Neural cell (in vitro differentiated cells): ENCODE measurements at regions not wholly inside any gene's neighbourhood (a gene's known extent, or its start where the extent isn't known, plus 50 kb on each side); places are given as distances from the start of the nearest gene placed in this dataset.

Experiments
- H2AFZ ChIP-seq: fragments of 200-600, 300-800 bp; sonication (generic), shearing (Covaris generic); 2 replicates; pipeline ENCODE4 v1.6.0; 2014; ENCODE audit warnings: low read depth, mild to moderate bottlenecking, antibody characterized with exemption, low read length, moderate library complexity
- H3F3A ChIP-seq: fragments of 200-600 bp; shearing (Covaris generic); 2 replicates; pipeline ENCODE4 v1.6.1; 2016; ENCODE audit warnings: mild to moderate bottlenecking, moderate library complexity, mixed read lengths, antibody characterized with exemption, low read length; ENCODE audit not compliant: insufficient read depth, poor library complexity, severe bottlenecking
- H3K27ac ChIP-seq: fragments of 200-600, 300-800 bp; sonication (generic), shearing (Covaris generic); 2 replicates; pipeline ENCODE4 v1.5.1; 2014; ENCODE audit warnings: mild to moderate bottlenecking, low read length, moderate library complexity
- H3K27me3 ChIP-seq: fragments of 300-800, 200-600 bp; sonication (generic), shearing (Covaris generic); 2 replicates; pipeline ENCODE4 v1.6.0; 2014; ENCODE audit warnings: mild to moderate bottlenecking, low read depth, low read length, moderate library complexity; ENCODE audit not compliant: insufficient read depth
- H3K36me3 ChIP-seq: fragments of 300-800, 200-600 bp; sonication (generic), shearing (Covaris generic); 2 replicates; pipeline ENCODE4 v1.5.1; 2014; ENCODE audit warnings: mild to moderate bottlenecking, antibody characterized with exemption, low read length, moderate library complexity; ENCODE audit not compliant: insufficient read depth
- H3K4me2 ChIP-seq: fragments of 300-800, 200-600 bp; sonication (generic), shearing (Covaris generic); 2 replicates; pipeline ENCODE4 v1.6.0; 2014; ENCODE audit warnings: mild to moderate bottlenecking, low read length
- H3K4me3 ChIP-seq: fragments of 300-800, 200-600 bp; sonication (generic), shearing (Covaris generic); 2 replicates; pipeline ENCODE4 v1.5.1; 2014; ENCODE audit warnings: mild to moderate bottlenecking, low read length, moderate library complexity
- H3K79me2 ChIP-seq: fragments of 200-600 bp; shearing (Covaris generic); replicated peaks from 2 replicates; pipeline ENCODE4 v1.6.0; 2014; ENCODE audit warnings: mild to moderate bottlenecking, low read length, moderate library complexity; ENCODE audit not compliant: insufficient read depth
- H3K9ac ChIP-seq: fragments of 300-800, 200-600 bp; sonication (generic), shearing (Covaris generic); 2 replicates; pipeline ENCODE4 v1.6.1; 2016; ENCODE audit warnings: mild to moderate bottlenecking, low read length, mixed read lengths
- H3K9me2 ChIP-seq: fragments of 200-600 bp; shearing (Covaris generic); 2 replicates; pipeline ENCODE4 v1.6.1; 2016; ENCODE audit warnings: mild to moderate bottlenecking, low read length, mixed read lengths; ENCODE audit not compliant: insufficient read depth
- H3K9me3 ChIP-seq: fragments of 200-600, 300-800 bp; sonication (generic), shearing (Covaris generic); 2 replicates; pipeline ENCODE4 v1.6.1; 2016; ENCODE audit warnings: mild to moderate bottlenecking, mixed run types, low read length, moderate library complexity, mixed read lengths
- H4K20me1 ChIP-seq: fragments of 200-600 bp; shearing (Covaris generic); 2 replicates; pipeline ENCODE4 v1.6.1; 2016; ENCODE audit warnings: mild to moderate bottlenecking, mixed run types; ENCODE audit not compliant: insufficient read depth
- CTCF ChIP-seq: fragments of 450-650 bp; IDR thresholded peaks from 2 replicates; pipeline ENCODE4 v1.5.1; 2014; ENCODE audit warnings: antibody characterized with exemption, mild to moderate bottlenecking, moderate library complexity; ENCODE audit not compliant: poor library complexity, severe bottlenecking
- EP300 ChIP-seq: fragments of 450-650 bp; conservative IDR thresholded peaks from 2 replicates; pipeline ENCODE4 v1.6.1; 2014; ENCODE audit warnings: antibody characterized with exemption, mild to moderate bottlenecking, moderate library complexity; ENCODE audit not compliant: poor library complexity, severe bottlenecking
- EZH2 ChIP-seq: fragments of 200-600, 300-800 bp; shearing (Covaris generic), sonication (generic); IDR thresholded peaks from 2 replicates; pipeline ENCODE4 v1.6.1; 2014; ENCODE audit warnings: antibody characterized with exemption, low read length, borderline replicate concordance, mild to moderate bottlenecking; ENCODE audit not compliant: insufficient read depth, poor library complexity, severe bottlenecking
- MXI1 ChIP-seq: fragments of 450-650 bp; conservative IDR thresholded peaks from 2 replicates; pipeline ENCODE4 v1.6.1; 2014; ENCODE audit warnings: antibody characterized with exemption, mild to moderate bottlenecking; ENCODE audit not compliant: poor library complexity, severe bottlenecking
- POLR2AphosphoS5 ChIP-seq: IDR thresholded peaks from 2 replicates; pipeline ENCODE4 v1.6.1; 2012
- RAD21 ChIP-seq: fragments of 450-650 bp; conservative IDR thresholded peaks from 2 replicates; pipeline ENCODE4 v1.6.1; 2014; ENCODE audit warnings: antibody characterized with exemption, mild to moderate bottlenecking, moderate library complexity
- REST ChIP-seq: IDR thresholded peaks from 2 replicates; pipeline ENCODE4 v1.6.1; 2012; ENCODE audit warnings: borderline replicate concordance
- SMC3 ChIP-seq: fragments of 450-650 bp; conservative IDR thresholded peaks from 2 replicates; pipeline ENCODE4 v1.6.1; 2014; ENCODE audit warnings: antibody characterized with exemption, mild to moderate bottlenecking, moderate library complexity; ENCODE audit not compliant: poor library complexity
- TAF1 ChIP-seq: IDR thresholded peaks from 2 replicates; pipeline ENCODE4 v1.6.1; 2012; ENCODE audit warnings: low read depth

GRCh38 chr12:84058136-84058535 lies 854.5 kb downstream of the SLC6A15 start:
- TF ChIP-seq MXI1 = no peak
- TF ChIP-seq REST = no peak
- no peak for TF ChIP-seq EP300
- H2AFZ ChIP-seq = no peak overlapping the region
- no peak overlapping the region for H3K4me2 ChIP-seq

GRCh38 chr12:84054811-84055210 lies 857.8 kb downstream of the SLC6A15 start:
- no peaks in the 10 kb centered on the region for H3K36me3 ChIP-seq
- H3K9me3 ChIP-seq = no peaks in the 10 kb centered on the region

More at GRCh38 chr12:84058136-84058535, 854.5 kb downstream of the SLC6A15 start:
- H3K9me3 ChIP-seq = no peaks in the 10 kb centered on the region
- H3F3A ChIP-seq = no peaks in the 10 kb centered on the region
- no peak overlapping the region for H3K27ac ChIP-seq
- no peak overlapping the region for H3K4me3 ChIP-seq
- H3K79me2 ChIP-seq = no peaks in the 10 kb centered on the region
- no peaks in the 10 kb centered on the region for H3K36me3 ChIP-seq
- no peaks in the 10 kb centered on the region for H3K27me3 ChIP-seq
- no peak overlapping the region for H3K9ac ChIP-seq
- H3K9me2 ChIP-seq = no peaks in the 10 kb centered on the region
- H4K20me1 ChIP-seq = no peaks in the 10 kb centered on the region

More at GRCh38 chr12:84054811-84055210, 857.8 kb downstream of the SLC6A15 start:
- no peak for TF ChIP-seq SMC3
- TF ChIP-seq MXI1 = no peak
- no peak for TF ChIP-seq CTCF
- no peak for TF ChIP-seq RAD21
- TF ChIP-seq REST = no peak
- TF ChIP-seq TAF1 = no peak
- TF ChIP-seq EP300 = no peak
- no peak for TF ChIP-seq EZH2
- no peak for TF ChIP-seq POLR2AphosphoS5
- H3K9ac ChIP-seq = no peak overlapping the region
- no peak overlapping the region for H2AFZ ChIP-seq
- no peaks in the 10 kb centered on the region for H3K79me2 ChIP-seq
- no peaks in the 10 kb centered on the region for H3K27me3 ChIP-seq
- no peak overlapping the region for H3K4me3 ChIP-seq
- H3K27ac ChIP-seq = no peak overlapping the region
- H3K9me2 ChIP-seq = no peaks in the 10 kb centered on the region
- no peak overlapping the region for H3K4me2 ChIP-seq
- no peaks in the 10 kb centered on the region for H3F3A ChIP-seq
- H4K20me1 ChIP-seq = no peaks in the 10 kb centered on the region
